Heart left ventricle (tissue), 16 donors: ENCODE measurements at regions not wholly inside any gene's neighbourhood (a gene's known extent, or its start where the extent isn't known, plus 50 kb on each side); places are given as distances from the start of the nearest gene placed in this dataset.

Experiments
- ATAC-seq, 4 donors: fragments of 200-7000 bp; cut with Tn5 transposase; one replicate each; pipeline ENCODE4 v1.9.1; 2020 to 2022; ENCODE audit warnings: moderate library complexity in 4 of 4, mild to moderate bottlenecking in 3 of 4, moderate number of reproducible peaks in 1 of 4
- DNase-seq, 5 donors: peaks; one replicate each; pipeline ENCODE4 v3.0.0-alpha.2; 2020
- H3K27ac ChIP-seq, 12 donors: fragments of 200-600 bp; sonication (generic) in 4 of 12; one replicate each; pipeline versions ENCODE4 v1.5.0 to v1.8.0; 2016 to 2022; ENCODE audit warnings: mild to moderate bottlenecking in 2 of 12
- H3K27me3 ChIP-seq, 9 donors: fragments of 200-600 bp; sonication (generic) in 2 of 9; one replicate each; pipeline versions ENCODE4 v1.5.1 to v1.8.0; 2016 to 2022; ENCODE audit warnings: mild to moderate bottlenecking in 3 of 9
- H3K36me3 ChIP-seq, 9 donors: fragments of 200-600 bp; sonication (generic) in 2 of 9; one replicate each; pipeline versions ENCODE4 v1.5.0 to v1.8.0; 2018 to 2022; ENCODE audit warnings: mild to moderate bottlenecking in 2 of 9
- H3K4me1 ChIP-seq, 12 donors: fragments of 200-600 bp; sonication (generic) in 4 of 12; one replicate each; pipeline versions ENCODE4 v1.5.0 to v1.8.0; 2016 to 2022; ENCODE audit warnings: mild to moderate bottlenecking in 3 of 12
- H3K4me3 ChIP-seq, 12 donors: fragments of 200-600 bp; sonication (generic) in 4 of 12; one replicate each; pipeline versions ENCODE4 v1.5.0 to v1.8.0; 2017 to 2022; ENCODE audit warnings: mild to moderate bottlenecking in 9 of 12, moderate library complexity in 4 of 12
- H3K9me3 ChIP-seq, 12 donors: fragments of 200-600 bp; sonication (generic) in 4 of 12; one replicate each; pipeline versions ENCODE4 v1.5.0 to v1.8.0; 2016 to 2022; ENCODE audit warnings: mild to moderate bottlenecking in 1 of 12
- CTCF ChIP-seq, 12 donors: fragments of 200-600 bp; sonication (generic) in 4 of 12; IDR thresholded peaks; one replicate each; pipeline versions ENCODE4 v1.5.0 to v1.8.0; 2018 to 2022; ENCODE audit warnings: antibody characterized with exemption in 12 of 12, mild to moderate bottlenecking in 5 of 12
- POLR2A ChIP-seq, 2 donors: fragments of 450-650 bp; IDR thresholded peaks; one replicate each; pipeline ENCODE4 v1.6.1; 2017; ENCODE audit warnings: antibody characterized with exemption in 2 of 2, mild to moderate bottlenecking in 2 of 2, moderate library complexity in 2 of 2
- WGBS, 4 donors: extraction: QIAGEN DNeasy Blood & Tissue Kit in 2 of 4; methylation state at CpG; one replicate each; pipeline versions ENCODE4 v1.1.5 to v1.1.7; 2013 to 2018; 5-methylcytosine and 5-hydroxymethylcytosine counted together
- intact Hi-C, 10 donors: fragments of 100-400 bp; cut with DNase I; formaldehyde crosslinking; loops; one replicate each; pipeline versions ENCODE4 v1.11.1 to v1.14.2; 2022
- donor health status: ischemic (EF 13 %, LVEDD 7.1; RV severe dilation, severe dysfunction).
- donor health status: healthy with polysubstance abuse.
- donor health status: DM: no; HTN: yes; CAD: no.
- donor health status: DM: no; HTN: no; CAD: no.
- donor health status: ischemic (EF 25% LVEDD 6.9; RV normal size, moderate dysfunction).
- donor health status: ischemic (EF 25% LVEDD 5.7; RV mildly dilated, moderate dysfunction).
- donor health status: healthy.
- donor health status: DM: yes; HTN: yes; CAD: no.
- donor health status: ischemic (EF 35%, LVEDD 5.7; RV mildly dilated, moderate dysfunction).
- donor health status: nonischemic (EF 11% LVEDD 7.7; RV severe dilation, severe dysfunction).
- donor health status: DM: yes; HTN: yes; CAD: no.
- donor health status: PGD.
- donor health status: ischemic (EF 29% LVEDD 5.4; RV normal size, mild dysfunction).
- donor health status: nonischemic (EF 23%, LVEDD 6.1; RV moderate dilation, normal function).

GRCh38 chr9:79023134-79023580 lies 548.6 kb upstream of the TLE4 start:
- ATAC-seq = no peak
- Histone ChIP-seq H3K4me1 (no peaks in the 10 kb centered on the region), H3K27me3 (no peaks in the 10 kb centered on the region), H3K9me3 (peaks cover 0 to 7% (median 0%) of the 10 kb centered on the region in 12 donors), H3K4me3 (no peak overlapping the region), H3K27ac (no peak overlapping the region), H3K36me3 (no peaks in the 10 kb centered on the region)
- no peak for DNase-seq
- TF ChIP-seq POLR2A (IDR thresholded peaks at IDR 0.05) = no peak
- TF ChIP-seq CTCF (IDR thresholded peaks at IDR 0.05) = no peak
- WGBS, 4 donors = 58 to 67% (median 62%) methylated on average over 3 of the region's 3 CpGs
- intact Hi-C loops = loop anchor here in 1 of 10 donors (10.0 kb wide), 1 partner anchor 58 kb away; no protein-coding TSS in a partner anchor

GRCh38 chr9:79026316-79026715 lies 545.4 kb upstream of the TLE4 start:
- H3K9me3 ChIP-seq = peaks cover 0 to 7% (median 0%) of the 10 kb centered on the region in 12 donors
- no peak overlapping the region for H3K4me3 ChIP-seq
- no peaks in the 10 kb centered on the region for H3K27me3 ChIP-seq
- no peak for DNase-seq
- intact Hi-C loops = loop anchor here in 1 of 10 donors (10.0 kb wide), 1 partner anchor 62 kb away; no protein-coding TSS in a partner anchor
- TF ChIP-seq CTCF (IDR thresholded peaks at IDR 0.05) (no peak), POLR2A (IDR thresholded peaks at IDR 0.05) (no peak)
- no peak for ATAC-seq
- no peaks in the 10 kb centered on the region for H3K36me3 ChIP-seq
- H3K27ac ChIP-seq = no peak overlapping the region
- WGBS, 4 donors = 48 to 53% (median 51%) methylated on average over 3 of the region's 3 CpGs
- no peaks in the 10 kb centered on the region for H3K4me1 ChIP-seq

- DNase-seq (no peak), ATAC-seq (no peak)
- H3K4me1 ChIP-seq = no peaks in the 10 kb centered on the region
- H3K27ac ChIP-seq = no peak overlapping the region
- H3K27me3 ChIP-seq = no peaks in the 10 kb centered on the region
- no peak for TF ChIP-seq POLR2A (IDR thresholded peaks at IDR 0.05)
- TF ChIP-seq CTCF (IDR thresholded peaks at IDR 0.05) = no peak
- no peaks in the 10 kb centered on the region for H3K36me3 ChIP-seq
- intact Hi-C loops = loop anchor here in 1 of 10 donors (10.0 kb wide), 1 partner anchor 63 kb away; no protein-coding TSS in a partner anchor
- H3K9me3 ChIP-seq = peaks cover 0 to 1% (median 0%) of the 10 kb centered on the region in 12 donors
- 83 to 88% (median 84%) methylated on average over 3 of the region's 3 CpGs for WGBS, 4 donors
- no peak overlapping the region for H3K4me3 ChIP-seq
Observed at GRCh38 chr9:79028101-79028500, 543.7 kb upstream of the TLE4 start.

- Histone ChIP-seq H3K27ac (no peak overlapping the region), H3K4me1 (no peaks in the 10 kb centered on the region), H3K9me3 (peaks cover 0 to 14% (median 0%) of the 10 kb centered on the region in 12 donors), H3K36me3 (no peaks in the 10 kb centered on the region), H3K27me3 (no peaks in the 10 kb centered on the region), H3K4me3 (no peak overlapping the region)
- whole genome bisulfite sequencing, 4 donors = 85 to 91% (median 87%) methylated on average over 4 of the region's 4 CpGs
- intact Hi-C loops = no loop called here
- no peak for DNase-seq
- TF ChIP-seq POLR2A (IDR thresholded peaks at IDR 0.05) (no peak), CTCF (IDR thresholded peaks at IDR 0.05) (no peak)
- ATAC-seq = no peak
Observed at GRCh38 chr9:79034583-79034982, 537.2 kb upstream of the TLE4 start.
